ENCODE measurements at regions not wholly inside any gene's neighbourhood (a gene's known extent, or its start where the extent isn't known, plus 50 kb on each side); places are given as distances from the start of the nearest gene placed in this dataset.

DNA sequence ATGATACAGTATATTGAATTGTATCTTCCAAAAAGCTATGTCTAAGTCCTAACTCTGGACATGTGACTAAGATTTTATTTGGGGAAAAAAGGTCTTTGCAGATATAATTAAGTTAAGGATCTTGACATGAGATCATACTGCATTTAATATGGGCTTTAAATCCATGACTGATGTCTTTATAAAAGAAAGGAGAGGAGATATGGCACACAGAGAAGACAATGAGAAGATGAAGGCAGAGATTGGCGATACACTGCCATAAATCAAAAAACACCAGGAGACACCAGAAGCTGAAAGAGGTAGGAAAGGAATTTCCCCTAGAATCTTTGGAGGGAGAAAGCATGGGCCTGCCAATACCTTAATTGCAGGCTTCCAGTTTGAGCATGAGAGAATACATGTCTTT lies 1450.2 kb downstream of the HACE1 start:
- TF ChIP-seq, protein P1, sequence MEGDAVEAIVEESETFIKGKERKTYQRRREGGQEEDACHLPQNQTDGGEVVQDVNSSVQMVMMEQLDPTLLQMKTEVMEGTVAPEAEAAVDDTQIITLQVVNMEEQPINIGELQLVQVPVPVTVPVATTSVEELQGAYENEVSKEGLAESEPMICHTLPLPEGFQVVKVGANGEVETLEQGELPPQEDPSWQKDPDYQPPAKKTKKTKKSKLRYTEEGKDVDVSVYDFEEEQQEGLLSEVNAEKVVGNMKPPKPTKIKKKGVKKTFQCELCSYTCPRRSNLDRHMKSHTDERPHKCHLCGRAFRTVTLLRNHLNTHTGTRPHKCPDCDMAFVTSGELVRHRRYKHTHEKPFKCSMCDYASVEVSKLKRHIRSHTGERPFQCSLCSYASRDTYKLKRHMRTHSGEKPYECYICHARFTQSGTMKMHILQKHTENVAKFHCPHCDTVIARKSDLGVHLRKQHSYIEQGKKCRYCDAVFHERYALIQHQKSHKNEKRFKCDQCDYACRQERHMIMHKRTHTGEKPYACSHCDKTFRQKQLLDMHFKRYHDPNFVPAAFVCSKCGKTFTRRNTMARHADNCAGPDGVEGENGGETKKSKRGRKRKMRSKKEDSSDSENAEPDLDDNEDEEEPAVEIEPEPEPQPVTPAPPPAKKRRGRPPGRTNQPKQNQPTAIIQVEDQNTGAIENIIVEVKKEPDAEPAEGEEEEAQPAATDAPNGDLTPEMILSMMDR (conservative IDR thresholded peaks at IDR 0.05; ENCODE audit: low read depth, low read length): no peak
- TF ChIP-seq EZH2phosphoT487 (IDR thresholded peaks at IDR 0.05; ENCODE audit: borderline replicate concordance, low read length): no peak

Data from PC-3 (cell line).